ENCODE measurements at regions not wholly inside any gene's neighbourhood (a gene's known extent, or its start where the extent isn't known, plus 50 kb on each side); places are given as distances from the start of the nearest gene placed in this dataset.

- H4K8ac ChIP-seq (ENCODE audit: low read depth in 2 of 2, low read length in 2 of 2), result no peak overlapping the region
- H3K4me3 ChIP-seq (ENCODE audit: insufficient read depth, low read depth, low read length), result no peak overlapping the region
- H4K20me1 ChIP-seq (ENCODE audit: insufficient read depth, low read length), result no peaks in the 10 kb centered on the region
- no peaks in the 10 kb centered on the region for H3K9me1 ChIP-seq (ENCODE audit: insufficient read depth, low read length)
- no peak overlapping the region for H2AFZ ChIP-seq (replicated peaks; ENCODE audit: low read length, poor library complexity)
- H2AK9ac ChIP-seq (replicated peaks; ENCODE audit: low read depth, low read length, poor library complexity), result no peak overlapping the region
- DNase-seq, result no peak
- no peaks in the 10 kb centered on the region for H3K4me1 ChIP-seq (ENCODE audit: control insufficient read depth, insufficient read depth, low read length)
- no peaks in the 10 kb centered on the region for H3K27me3 ChIP-seq (ENCODE audit: control insufficient read depth, insufficient read depth, low read length)
- H3K79me1 ChIP-seq (ENCODE audit: low read depth in 1 of 2, low read length in 2 of 2), result no peaks in the 10 kb centered on the region
- no peaks in the 10 kb centered on the region for H3K36me3 ChIP-seq (ENCODE audit: control insufficient read depth, insufficient read depth, low read length)
- dilution Hi-C loops (cut with HindIII; ENCODE audit: low sequenced_read_pairs, unreplicated experiment), result no loop called here
- no peak for TF ChIP-seq MXI1 (IDR thresholded peaks at IDR 0.05; ENCODE audit: borderline replicate concordance, low read depth, low read length)
- CTCF ChIA-PET, result no interaction called here
- H3K4me2 ChIP-seq (ENCODE audit: low read depth, low read length), result no peak overlapping the region
- no peak overlapping the region for H4K5ac ChIP-seq (ENCODE audit: low read depth, low read length)
- H3K9me3 ChIP-seq (ENCODE audit: control insufficient read depth, insufficient read depth, low read length), result peaks cover 10% of the 10 kb centered on the region; the same call in 1 of the 2 replicates
- no peak overlapping the region for H2AK5ac ChIP-seq (ENCODE audit: low read depth, low read length)
- no TSS peak for BruUV-seq (replicated peaks)
- WGBS, 2 experiments (ENCODE audit: extremely low coverage in 2 of 2, insufficient read length in 1 of 2), result 17% methylated on average over 1 of the region's 2 CpGs; no CpG with 5 or more reads in 1 of the 2 experiments
- H2BK5ac ChIP-seq (ENCODE audit: low read depth, low read length, poor library complexity, severe bottlenecking), result no peak overlapping the region
- H3K9ac ChIP-seq (ENCODE audit: low read depth, low read length), result no peak overlapping the region
- H3K18ac ChIP-seq (ENCODE audit: low read depth, low read length), result no peak overlapping the region
- POLR2A ChIA-PET (ENCODE audit: unreplicated experiment), result no interaction called here
- no peak overlapping the region for H2BK20ac ChIP-seq (ENCODE audit: low read depth, low read length)
- H3K27ac ChIP-seq (ENCODE audit: insufficient read depth, low read length), result no peak overlapping the region
- in situ Hi-C loops (cut with MboI; ENCODE audit: low sequenced_read_pairs), result no loop called here
- no peak overlapping the region for H3K14ac ChIP-seq (replicated peaks; ENCODE audit: low read depth, low read length)
- H3K4ac ChIP-seq (ENCODE audit: low read depth, low read length), result no peak overlapping the region
- ATAC-seq (ENCODE audit: low read depth), result no peak
- H3K23ac ChIP-seq (ENCODE audit: low read depth, low read length), result no peak overlapping the region
- intact Hi-C loops (cut with micrococcal nuclease), result no loop called here
- no peak overlapping the region for H2BK15ac ChIP-seq (ENCODE audit: low read depth, low read length)
- no peak overlapping the region for H2BK120ac ChIP-seq (ENCODE audit: low read depth, low read length)
- H4K91ac ChIP-seq (ENCODE audit: insufficient read depth, low read depth, low read length), result no peak overlapping the region
- H3K56ac ChIP-seq (ENCODE audit: extremely low read depth, insufficient read depth, low read length), result no peak overlapping the region
These were observed 122.1 kb upstream of the TPK1 start for GRCh38 chr7:144957998-144958397.

All from IMR-90 (cell line).